ENCODE measurements at regions not wholly inside any gene's neighbourhood (a gene's known extent, or its start where the extent isn't known, plus 50 kb on each side); places are given as distances from the start of the nearest gene placed in this dataset.

DNA sequence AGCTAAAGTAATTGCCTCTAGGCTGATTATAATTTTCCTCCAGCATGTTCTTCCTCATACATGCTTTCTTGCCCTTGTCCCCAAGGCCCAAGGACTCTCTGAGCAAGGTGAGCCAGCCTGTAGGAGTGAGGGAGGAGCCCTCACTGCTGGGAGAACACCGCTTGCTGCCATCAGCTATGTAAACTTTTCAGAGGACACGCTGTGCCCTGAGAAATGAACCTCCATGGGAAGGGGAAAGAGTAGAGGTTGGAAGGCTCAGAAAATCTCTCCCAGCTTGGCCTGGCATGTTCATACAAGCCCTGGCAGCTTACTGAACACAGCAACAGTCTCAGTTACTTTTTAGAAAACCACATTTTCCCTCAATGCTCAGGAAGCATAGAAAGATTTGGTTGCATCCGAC, 103.0 kb upstream of the SLC24A5 start:
- no peak for TF ChIP-seq ARNTL (CRISPR knock-in tag; IDR thresholded peaks at IDR 0.05; ENCODE audit: borderline replicate concordance, low read depth)
- TF ChIP-seq, protein P1, sequence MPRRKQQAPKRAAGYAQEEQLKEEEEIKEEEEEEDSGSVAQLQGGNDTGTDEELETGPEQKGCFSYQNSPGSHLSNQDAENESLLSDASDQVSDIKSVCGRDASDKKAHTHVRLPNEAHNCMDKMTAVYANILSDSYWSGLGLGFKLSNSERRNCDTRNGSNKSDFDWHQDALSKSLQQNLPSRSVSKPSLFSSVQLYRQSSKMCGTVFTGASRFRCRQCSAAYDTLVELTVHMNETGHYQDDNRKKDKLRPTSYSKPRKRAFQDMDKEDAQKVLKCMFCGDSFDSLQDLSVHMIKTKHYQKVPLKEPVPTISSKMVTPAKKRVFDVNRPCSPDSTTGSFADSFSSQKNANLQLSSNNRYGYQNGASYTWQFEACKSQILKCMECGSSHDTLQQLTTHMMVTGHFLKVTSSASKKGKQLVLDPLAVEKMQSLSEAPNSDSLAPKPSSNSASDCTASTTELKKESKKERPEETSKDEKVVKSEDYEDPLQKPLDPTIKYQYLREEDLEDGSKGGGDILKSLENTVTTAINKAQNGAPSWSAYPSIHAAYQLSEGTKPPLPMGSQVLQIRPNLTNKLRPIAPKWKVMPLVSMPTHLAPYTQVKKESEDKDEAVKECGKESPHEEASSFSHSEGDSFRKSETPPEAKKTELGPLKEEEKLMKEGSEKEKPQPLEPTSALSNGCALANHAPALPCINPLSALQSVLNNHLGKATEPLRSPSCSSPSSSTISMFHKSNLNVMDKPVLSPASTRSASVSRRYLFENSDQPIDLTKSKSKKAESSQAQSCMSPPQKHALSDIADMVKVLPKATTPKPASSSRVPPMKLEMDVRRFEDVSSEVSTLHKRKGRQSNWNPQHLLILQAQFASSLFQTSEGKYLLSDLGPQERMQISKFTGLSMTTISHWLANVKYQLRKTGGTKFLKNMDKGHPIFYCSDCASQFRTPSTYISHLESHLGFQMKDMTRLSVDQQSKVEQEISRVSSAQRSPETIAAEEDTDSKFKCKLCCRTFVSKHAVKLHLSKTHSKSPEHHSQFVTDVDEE (CRISPR knock-in tag; IDR thresholded peaks at IDR 0.05) = no peak
- TF ChIP-seq TOX (CRISPR knock-in tag; IDR thresholded peaks at IDR 0.05; ENCODE audit: borderline replicate concordance) = no peak
- TF ChIP-seq, protein P2, sequence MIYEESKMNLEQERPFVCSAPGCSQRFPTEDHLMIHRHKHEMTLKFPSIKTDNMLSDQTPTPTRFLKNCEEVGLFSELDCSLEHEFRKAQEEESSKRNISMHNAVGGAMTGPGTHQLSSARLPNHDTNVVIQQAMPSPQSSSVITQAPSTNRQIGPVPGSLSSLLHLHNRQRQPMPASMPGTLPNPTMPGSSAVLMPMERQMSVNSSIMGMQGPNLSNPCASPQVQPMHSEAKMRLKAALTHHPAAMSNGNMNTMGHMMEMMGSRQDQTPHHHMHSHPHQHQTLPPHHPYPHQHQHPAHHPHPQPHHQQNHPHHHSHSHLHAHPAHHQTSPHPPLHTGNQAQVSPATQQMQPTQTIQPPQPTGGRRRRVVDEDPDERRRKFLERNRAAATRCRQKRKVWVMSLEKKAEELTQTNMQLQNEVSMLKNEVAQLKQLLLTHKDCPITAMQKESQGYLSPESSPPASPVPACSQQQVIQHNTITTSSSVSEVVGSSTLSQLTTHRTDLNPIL (CRISPR knock-in tag; IDR thresholded peaks at IDR 0.05; ENCODE audit: low read depth) = no peak
- TF ChIP-seq, protein P3, sequence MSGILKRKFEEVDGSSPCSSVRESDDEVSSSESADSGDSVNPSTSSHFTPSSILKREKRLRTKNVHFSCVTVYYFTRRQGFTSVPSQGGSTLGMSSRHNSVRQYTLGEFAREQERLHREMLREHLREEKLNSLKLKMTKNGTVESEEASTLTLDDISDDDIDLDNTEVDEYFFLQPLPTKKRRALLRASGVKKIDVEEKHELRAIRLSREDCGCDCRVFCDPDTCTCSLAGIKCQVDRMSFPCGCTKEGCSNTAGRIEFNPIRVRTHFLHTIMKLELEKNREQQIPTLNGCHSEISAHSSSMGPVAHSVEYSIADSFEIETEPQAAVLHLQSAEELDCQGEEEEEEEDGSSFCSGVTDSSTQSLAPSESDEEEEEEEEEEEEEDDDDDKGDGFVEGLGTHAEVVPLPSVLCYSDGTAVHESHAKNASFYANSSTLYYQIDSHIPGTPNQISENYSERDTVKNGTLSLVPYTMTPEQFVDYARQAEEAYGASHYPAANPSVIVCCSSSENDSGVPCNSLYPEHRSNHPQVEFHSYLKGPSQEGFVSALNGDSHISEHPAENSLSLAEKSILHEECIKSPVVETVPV (CRISPR knock-in tag; IDR thresholded peaks at IDR 0.05) = no peak
- no peak for TF ChIP-seq ISL1 (CRISPR knock-in tag; IDR thresholded peaks at IDR 0.05)
- no peak for TF ChIP-seq RARB (CRISPR knock-in tag; IDR thresholded peaks at IDR 0.05)
- TF ChIP-seq ZNF565 (CRISPR knock-in tag; conservative IDR thresholded peaks at IDR 0.05; ENCODE audit: low read depth) = no peak
- no peak for TF ChIP-seq ZNF8 (CRISPR knock-in tag; IDR thresholded peaks at IDR 0.05)
- no peak for TF ChIP-seq PATZ1 (CRISPR knock-in tag; IDR thresholded peaks at IDR 0.05; ENCODE audit: borderline replicate concordance)
- no peak for TF ChIP-seq POU6F1 (CRISPR knock-in tag; IDR thresholded peaks at IDR 0.05; ENCODE audit: borderline replicate concordance, low read depth)
- TF ChIP-seq PPARA (CRISPR knock-in tag; IDR thresholded peaks at IDR 0.05; ENCODE audit: borderline replicate concordance) = no peak
- TF ChIP-seq BACH2 (CRISPR knock-in tag; IDR thresholded peaks at IDR 0.05; ENCODE audit: borderline replicate concordance) = no peak

All from SK-N-SH treated with all-trans-retinoic acid at 6 μM for 48 hours (cell line).